PFSK-1 (cell line): ENCODE measurements at regions not wholly inside any gene's neighbourhood (a gene's known extent, or its start where the extent isn't known, plus 50 kb on each side); places are given as distances from the start of the nearest gene placed in this dataset.

Experiments used
- POLR2AphosphoS5 ChIP-seq: IDR thresholded peaks from 2 replicates; pipeline ENCODE4 v1.6.1; 2012; ENCODE audit warnings: low read depth, mild to moderate bottlenecking, control low read depth, low read length, moderate library complexity
- TAF1 ChIP-seq: IDR thresholded peaks from 2 replicates; pipeline ENCODE4 v1.6.1; 2012; ENCODE audit warnings: low read length, control low read depth, borderline replicate concordance; ENCODE audit not compliant: insufficient read depth

DNA sequence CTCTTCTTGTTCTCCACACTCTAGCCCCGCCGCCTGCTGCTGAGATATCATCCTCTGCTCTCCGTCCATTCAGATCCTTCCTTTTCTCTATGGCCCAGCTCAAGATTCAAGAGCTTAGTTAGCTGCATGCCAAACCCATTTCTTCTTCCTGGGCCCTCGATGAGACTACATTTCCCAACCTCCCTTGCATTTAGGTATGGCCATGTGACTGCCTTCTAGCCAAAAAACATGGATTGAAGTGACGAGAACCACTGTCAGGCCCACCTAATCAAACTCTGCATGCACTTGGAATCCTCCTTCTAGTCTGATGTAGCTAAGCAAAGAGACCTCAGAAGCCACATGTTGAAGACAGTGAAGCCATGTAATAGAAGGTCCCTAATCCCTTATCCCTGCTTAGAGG is 308.2 kb downstream of the VPS13C start:
- TF ChIP-seq POLR2AphosphoS5 (no peak), TAF1 (no peak)
